ENCODE measurements at regions not wholly inside any gene's neighbourhood (a gene's known extent, or its start where the extent isn't known, plus 50 kb on each side); places are given as distances from the start of the nearest gene placed in this dataset.

DNA sequence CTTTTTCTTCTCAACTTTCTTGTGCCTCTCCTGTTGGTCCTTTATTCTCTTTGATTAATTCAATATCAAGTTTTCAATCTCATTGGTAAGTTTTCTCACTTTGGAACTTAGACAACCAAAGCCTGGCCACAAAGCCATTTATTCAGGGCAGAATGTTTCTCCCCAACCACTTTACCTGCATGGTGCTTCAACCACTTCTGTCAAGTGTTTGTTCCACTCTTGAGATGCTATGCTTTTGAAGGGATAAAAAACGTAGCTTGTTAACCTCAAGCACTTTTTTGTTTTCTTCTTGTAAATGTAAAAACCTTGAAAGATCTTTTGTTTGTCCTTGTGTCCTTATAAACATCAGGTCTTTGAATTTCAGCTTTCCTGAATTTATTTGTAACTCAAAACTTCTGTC, 966.7 kb downstream of the MAT2B start:
- Mint-ChIP-seq H3K36me3 (ENCODE audit: insufficient read depth) (peaks cover 7% of the 10 kb centered on the region), H3K27ac (no peak overlapping the region), H3K9me3 (ENCODE audit: low read depth) (peaks cover 7% of the 10 kb centered on the region), H3K4me1 (ENCODE audit: low read depth) (peaks cover 14% of the 10 kb centered on the region), H3K27me3 (no peaks in the 10 kb centered on the region), H3K4me3 (ENCODE audit: low read depth) (no peak overlapping the region)
- no peak for DNase-seq (ENCODE audit: low spot score, unreplicated experiment)
- TF ChIP-seq, protein P1, sequence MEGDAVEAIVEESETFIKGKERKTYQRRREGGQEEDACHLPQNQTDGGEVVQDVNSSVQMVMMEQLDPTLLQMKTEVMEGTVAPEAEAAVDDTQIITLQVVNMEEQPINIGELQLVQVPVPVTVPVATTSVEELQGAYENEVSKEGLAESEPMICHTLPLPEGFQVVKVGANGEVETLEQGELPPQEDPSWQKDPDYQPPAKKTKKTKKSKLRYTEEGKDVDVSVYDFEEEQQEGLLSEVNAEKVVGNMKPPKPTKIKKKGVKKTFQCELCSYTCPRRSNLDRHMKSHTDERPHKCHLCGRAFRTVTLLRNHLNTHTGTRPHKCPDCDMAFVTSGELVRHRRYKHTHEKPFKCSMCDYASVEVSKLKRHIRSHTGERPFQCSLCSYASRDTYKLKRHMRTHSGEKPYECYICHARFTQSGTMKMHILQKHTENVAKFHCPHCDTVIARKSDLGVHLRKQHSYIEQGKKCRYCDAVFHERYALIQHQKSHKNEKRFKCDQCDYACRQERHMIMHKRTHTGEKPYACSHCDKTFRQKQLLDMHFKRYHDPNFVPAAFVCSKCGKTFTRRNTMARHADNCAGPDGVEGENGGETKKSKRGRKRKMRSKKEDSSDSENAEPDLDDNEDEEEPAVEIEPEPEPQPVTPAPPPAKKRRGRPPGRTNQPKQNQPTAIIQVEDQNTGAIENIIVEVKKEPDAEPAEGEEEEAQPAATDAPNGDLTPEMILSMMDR (IDR thresholded peaks at IDR 0.05; ENCODE audit: unreplicated experiment), result no peak

GRCh38 chr5:164475339-164475977, 970.0 kb downstream of the MAT2B start:
- peaks cover 16% of the 10 kb centered on the region for H3K4me1 Mint-ChIP-seq (ENCODE audit: low read depth)
- peaks cover 6% of the 10 kb centered on the region for H3K36me3 Mint-ChIP-seq (ENCODE audit: insufficient read depth)
- no peaks in the 10 kb centered on the region for H3K27me3 Mint-ChIP-seq
- no peak overlapping the region for H3K27ac Mint-ChIP-seq
- TF ChIP-seq, protein P1 (IDR thresholded peaks at IDR 0.05; ENCODE audit: unreplicated experiment), result peak; percentile 58
- H3K4me3 Mint-ChIP-seq (ENCODE audit: low read depth), result no peak overlapping the region
- DNase-seq (ENCODE audit: low spot score, unreplicated experiment), result no peak
- peaks cover 7% of the 10 kb centered on the region for H3K9me3 Mint-ChIP-seq (ENCODE audit: low read depth)

GRCh38 chr5:164481270-164481669, 975.9 kb downstream of the MAT2B start:
- no peak overlapping the region for H3K4me3 Mint-ChIP-seq (ENCODE audit: low read depth)
- peaks cover 5% of the 10 kb centered on the region for H3K9me3 Mint-ChIP-seq (ENCODE audit: low read depth)
- H3K4me1 Mint-ChIP-seq (ENCODE audit: low read depth), result peaks cover 11% of the 10 kb centered on the region
- no peak overlapping the region for H3K27ac Mint-ChIP-seq
- DNase-seq (ENCODE audit: low spot score, unreplicated experiment), result no peak
- no peaks in the 10 kb centered on the region for H3K27me3 Mint-ChIP-seq
- no peaks in the 10 kb centered on the region for H3K36me3 Mint-ChIP-seq (ENCODE audit: insufficient read depth)
- TF ChIP-seq, protein P1 (IDR thresholded peaks at IDR 0.05; ENCODE audit: unreplicated experiment), result no peak

DNA sequence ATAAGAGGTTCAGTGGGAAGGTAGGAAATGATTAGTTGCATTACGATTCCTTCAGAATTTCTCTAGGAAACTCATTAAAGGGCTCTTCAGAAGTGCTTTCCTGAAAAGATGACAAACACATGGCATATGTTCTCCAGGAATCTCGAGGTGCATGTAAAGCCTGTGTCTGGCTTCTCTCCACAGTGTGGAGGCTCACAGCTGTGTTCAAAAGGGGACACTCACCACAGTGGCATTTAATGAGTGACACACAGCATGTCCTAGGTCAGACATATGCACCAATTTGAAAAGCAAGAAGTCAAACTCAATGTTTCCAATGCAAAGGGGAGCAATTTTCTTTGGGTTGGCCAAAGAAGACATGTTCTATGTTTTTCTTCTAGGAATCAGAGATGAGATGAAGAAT, 976.9 kb downstream of the MAT2B start:
- Mint-ChIP-seq H3K4me1 (ENCODE audit: low read depth) (peaks cover 4% of the 10 kb centered on the region), H3K27ac (no peak overlapping the region), H3K9me3 (ENCODE audit: low read depth) (peaks cover 5% of the 10 kb centered on the region), H3K4me3 (ENCODE audit: low read depth) (no peak overlapping the region), H3K36me3 (ENCODE audit: insufficient read depth) (no peaks in the 10 kb centered on the region), H3K27me3 (no peaks in the 10 kb centered on the region)
- TF ChIP-seq, protein P1 (IDR thresholded peaks at IDR 0.05; ENCODE audit: unreplicated experiment), result no peak
- DNase-seq (ENCODE audit: low spot score, unreplicated experiment), result no peak

DNA sequence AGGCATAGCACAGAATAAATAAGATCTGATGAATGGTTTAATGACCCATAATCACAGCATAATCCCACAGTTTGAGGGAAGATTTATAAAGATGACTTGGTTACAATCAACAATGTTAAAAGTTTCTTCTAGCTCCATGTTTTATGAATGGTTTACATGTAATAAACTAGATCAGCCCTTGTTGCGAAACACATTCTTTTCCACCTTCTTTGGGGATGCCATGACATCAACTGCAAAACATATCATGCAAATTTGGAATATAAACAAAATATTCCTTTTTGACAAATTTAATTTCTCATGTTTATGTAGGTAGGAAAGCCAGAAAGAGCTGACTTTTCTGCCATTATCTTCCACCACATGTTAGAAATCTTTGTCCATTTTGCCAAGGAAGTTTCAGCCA, 979.5 kb downstream of the MAT2B start:
- Mint-ChIP-seq H3K27me3 (no peaks in the 10 kb centered on the region), H3K27ac (no peak overlapping the region), H3K36me3 (ENCODE audit: insufficient read depth) (peaks cover 4% of the 10 kb centered on the region), H3K9me3 (ENCODE audit: low read depth) (peaks cover 11% of the 10 kb centered on the region), H3K4me3 (ENCODE audit: low read depth) (no peak overlapping the region), H3K4me1 (ENCODE audit: low read depth) (peaks cover 4% of the 10 kb centered on the region)
- no peak for DNase-seq (ENCODE audit: low spot score, unreplicated experiment)
- TF ChIP-seq, protein P1 (IDR thresholded peaks at IDR 0.05; ENCODE audit: unreplicated experiment), result no peak
